Keratinocyte (primary cell): ENCODE measurements at regions not wholly inside any gene's neighbourhood (a gene's known extent, or its start where the extent isn't known, plus 50 kb on each side); places are given as distances from the start of the nearest gene placed in this dataset.

ENCODE experiments used
- EZH2 ChIP-seq: IDR thresholded peaks from one replicate; pipeline ENCODE4 v1.6.1; 2012; ENCODE audit warnings: inconsistent platforms, mild to moderate bottlenecking, low read length, moderate library complexity
- TF ChIP-seq, protein P1 (sequence below), 3 experiments: IDR thresholded peaks in 1 of 3; conservative IDR thresholded peaks in 1 of 3; optimal IDR thresholded peaks in 1 of 3; 2 replicates in 2 of 3; 3 replicates in 1 of 3; pipeline versions ENCODE3 to v1.5.1; 2011; ENCODE audit warnings: low read length in 3 of 3, mild to moderate bottlenecking in 3 of 3, moderate library complexity in 2 of 3, control low read depth in 1 of 3, inconsistent platforms in 1 of 3; ENCODE audit not compliant: insufficient read depth in 2 of 3; ENCODE audit errors: extremely low read depth in 1 of 3

DNA sequence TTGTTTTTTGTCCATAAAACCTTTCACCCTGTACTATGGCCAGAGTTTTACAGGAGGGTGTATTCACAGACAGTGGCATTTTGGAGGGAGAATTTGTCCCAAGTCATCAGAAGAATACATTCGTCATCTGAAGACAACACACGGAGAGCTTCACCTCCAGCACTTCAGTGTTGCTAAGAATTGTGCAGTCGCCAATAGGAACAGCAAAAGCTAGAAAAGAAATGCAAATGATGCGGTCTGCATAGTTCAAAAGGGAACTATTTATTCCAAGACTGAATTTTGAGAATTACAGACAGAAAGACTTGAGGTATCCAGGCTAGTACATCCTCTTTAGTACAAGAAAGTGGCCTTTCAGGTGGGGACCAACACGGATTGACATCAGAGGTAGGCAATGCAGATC, 399.2 kb upstream of the KIF2A start:
- TF ChIP-seq, protein P1, sequence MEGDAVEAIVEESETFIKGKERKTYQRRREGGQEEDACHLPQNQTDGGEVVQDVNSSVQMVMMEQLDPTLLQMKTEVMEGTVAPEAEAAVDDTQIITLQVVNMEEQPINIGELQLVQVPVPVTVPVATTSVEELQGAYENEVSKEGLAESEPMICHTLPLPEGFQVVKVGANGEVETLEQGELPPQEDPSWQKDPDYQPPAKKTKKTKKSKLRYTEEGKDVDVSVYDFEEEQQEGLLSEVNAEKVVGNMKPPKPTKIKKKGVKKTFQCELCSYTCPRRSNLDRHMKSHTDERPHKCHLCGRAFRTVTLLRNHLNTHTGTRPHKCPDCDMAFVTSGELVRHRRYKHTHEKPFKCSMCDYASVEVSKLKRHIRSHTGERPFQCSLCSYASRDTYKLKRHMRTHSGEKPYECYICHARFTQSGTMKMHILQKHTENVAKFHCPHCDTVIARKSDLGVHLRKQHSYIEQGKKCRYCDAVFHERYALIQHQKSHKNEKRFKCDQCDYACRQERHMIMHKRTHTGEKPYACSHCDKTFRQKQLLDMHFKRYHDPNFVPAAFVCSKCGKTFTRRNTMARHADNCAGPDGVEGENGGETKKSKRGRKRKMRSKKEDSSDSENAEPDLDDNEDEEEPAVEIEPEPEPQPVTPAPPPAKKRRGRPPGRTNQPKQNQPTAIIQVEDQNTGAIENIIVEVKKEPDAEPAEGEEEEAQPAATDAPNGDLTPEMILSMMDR (optimal IDR thresholded peaks at IDR 0.05 in 1 of 3, IDR thresholded peaks at IDR 0.05 in 1 of 3, conservative IDR thresholded peaks at IDR 0.05 in 1 of 3; ENCODE audit: extremely low read depth in 1 of 3, insufficient read depth in 2 of 3, low read length in 3 of 3), result no peak
- no peak for TF ChIP-seq EZH2
